H1 (cell line): ENCODE measurements at regions not wholly inside any gene's neighbourhood (a gene's known extent, or its start where the extent isn't known, plus 50 kb on each side); places are given as distances from the start of the nearest gene placed in this dataset.

Source experiments
- CTCF ChIA-PET: fragments of 300-600 bp; sonication (Branson Sonifier 250); formaldehyde crosslinking; loops from one replicate; lab custom pipeline; 2021; ENCODE audit not compliant: partially characterized antibody; lab: Charles Lee
- POLR2A ChIA-PET: fragments of 300-600 bp; sonication (Branson Sonifier 250); formaldehyde crosslinking; loops from one replicate; lab custom pipeline; 2021; ENCODE audit warnings: inconsistent platforms; ENCODE audit not compliant: partially characterized antibody; lab: Charles Lee
- DNase-seq, 2 experiments: peaks; one replicate each; pipeline versions ENCODE4 v3.0.0 to v3.0.0-alpha.2; 2010 to 2022; ENCODE audit warnings: low spot score in 2 of 2, low read depth in 1 of 2, mixed read lengths in 1 of 2
- FAIRE-seq: peaks from 2 replicates; lab custom pipeline; 2011; peaks lifted over from hg19 to GRCh38; lab: Jason Lieb, UNC
- H2AFZ ChIP-seq: 2 replicates; pipeline ENCODE4 v1.8.1; 2012; ENCODE audit warnings: low read length, inconsistent platforms
- H2AK5ac ChIP-seq: 2 replicates; pipeline ENCODE4 v1.6.1; 2013; ENCODE audit warnings: low read depth, low read length
- H2BK120ac ChIP-seq: replicated peaks from 2 replicates; pipeline ENCODE3; 2013; ENCODE audit warnings: low read depth, low read length, inconsistent platforms
- H2BK12ac ChIP-seq: 2 replicates; pipeline ENCODE4 v1.6.1; 2013; ENCODE audit warnings: low read depth, low read length
- H2BK15ac ChIP-seq: 2 replicates; pipeline ENCODE4 v1.6.1; 2013; ENCODE audit warnings: low read length
- H2BK20ac ChIP-seq: 2 replicates; pipeline ENCODE4 v1.6.1; 2013; ENCODE audit warnings: low read length
- H2BK5ac ChIP-seq: 2 replicates; pipeline ENCODE4 v1.6.1; 2013; ENCODE audit warnings: low read depth, low read length
- H3K14ac ChIP-seq: 2 replicates; pipeline ENCODE4 v1.6.1; 2013; ENCODE audit warnings: inconsistent platforms; ENCODE audit not compliant: insufficient read length
- H3K18ac ChIP-seq: 2 replicates; pipeline ENCODE4 v1.6.1; 2013; ENCODE audit warnings: low read length; ENCODE audit errors: extremely low read depth
- H3K23ac ChIP-seq: 2 replicates; pipeline ENCODE4 v1.6.1; 2013; ENCODE audit warnings: inconsistent platforms; ENCODE audit not compliant: insufficient read length
- H3K23me2 ChIP-seq: 2 replicates; pipeline ENCODE4 v1.6.1; 2013; ENCODE audit warnings: low read depth, low read length
- H3K27ac ChIP-seq: 2 replicates; pipeline ENCODE4 v1.6.1; 2011; ENCODE audit warnings: low read depth, low read length, inconsistent platforms
- H3K27me3 ChIP-seq, 4 experiments: replicated peaks in 1 of 4; 1 replicate in 1 of 4; 2 replicates in 3 of 4; pipeline versions ENCODE4 v1.6.1 to v1.8.1; 2011 to 2013; ENCODE audit warnings: low read length in 3 of 4, mild to moderate bottlenecking in 3 of 4, inconsistent platforms in 2 of 4, mixed read lengths in 2 of 4, moderate library complexity in 1 of 4; ENCODE audit not compliant: control insufficient read depth in 3 of 4, insufficient read depth in 3 of 4; ENCODE audit errors: extremely low read depth in 1 of 4
- H3K36me3 ChIP-seq, 4 experiments: 2 replicates each; pipeline versions ENCODE4 v1.6.1 to v1.8.1; 2011 to 2013; ENCODE audit warnings: mild to moderate bottlenecking in 4 of 4, low read length in 3 of 4, moderate library complexity in 2 of 4, control low read depth in 1 of 4, inconsistent platforms in 1 of 4; ENCODE audit not compliant: insufficient read depth in 4 of 4, control insufficient read depth in 2 of 4
- H3K4ac ChIP-seq: replicated peaks from 2 replicates; pipeline ENCODE3; 2013; ENCODE audit warnings: low read length, low read depth, mixed read lengths, inconsistent platforms; ENCODE audit not compliant: insufficient read length
- H3K4me1 ChIP-seq, 4 experiments: replicated peaks in 1 of 4; 1 replicate in 1 of 4; 2 replicates in 3 of 4; pipeline versions ENCODE4 v1.6.1 to v1.8.1; 2011 to 2013; ENCODE audit warnings: low read length in 3 of 4, inconsistent platforms in 2 of 4, mixed read lengths in 1 of 4; ENCODE audit not compliant: insufficient read depth in 4 of 4, control insufficient read depth in 3 of 4
- H3K4me2 ChIP-seq, 2 experiments: 2 replicates each; pipeline versions ENCODE4 v1.6.1 to v1.8.1; 2011 to 2013; ENCODE audit warnings: low read depth in 2 of 2, low read length in 2 of 2, control low read depth in 1 of 2, inconsistent platforms in 1 of 2, mild to moderate bottlenecking in 1 of 2; ENCODE audit not compliant: insufficient read depth in 1 of 2
- H3K4me3 ChIP-seq, 4 experiments: fragments of 200-600, 300-600 bp in 1 of 4; sonication (generic), shearing (Covaris generic), sonication (Bioruptor Twin) in 1 of 4; 2 replicates each; pipeline versions ENCODE4 v1.5.1 to v1.8.1; 2011 to 2016; ENCODE audit warnings: low read length in 4 of 4, low read depth in 3 of 4, control low read depth in 2 of 4, inconsistent platforms in 2 of 4, mild to moderate bottlenecking in 2 of 4, mixed read lengths in 1 of 4, moderate library complexity in 1 of 4; ENCODE audit not compliant: insufficient read depth in 2 of 4; ENCODE audit errors: extremely low read depth in 1 of 4
- H3K56ac ChIP-seq: replicated peaks from 2 replicates; pipeline ENCODE3; 2013; ENCODE audit warnings: low read depth, mild to moderate bottlenecking, mixed read lengths, low read length, inconsistent platforms; ENCODE audit not compliant: insufficient read length
- H3K79me1 ChIP-seq: 2 replicates; pipeline ENCODE4 v1.6.1; 2013; ENCODE audit warnings: low read depth, low read length, control low read depth
- H3K79me2 ChIP-seq, 2 experiments: 2 replicates each; pipeline versions ENCODE4 v1.6.1 to v1.8.1; 2012 to 2013; ENCODE audit warnings: low read length in 2 of 2, mild to moderate bottlenecking in 2 of 2, inconsistent platforms in 1 of 2; ENCODE audit not compliant: insufficient read depth in 2 of 2, control insufficient read depth in 1 of 2
- H3K9ac ChIP-seq, 4 experiments: replicated peaks in 1 of 4; 1 replicate in 1 of 4; 2 replicates in 3 of 4; pipeline versions ENCODE4 v1.6.1 to v1.8.1; 2011 to 2013; ENCODE audit warnings: low read depth in 3 of 4, low read length in 3 of 4, control low read depth in 2 of 4, mild to moderate bottlenecking in 2 of 4, moderate library complexity in 2 of 4, inconsistent platforms in 1 of 4; ENCODE audit errors: extremely low read depth in 1 of 4
- H3K9me3 ChIP-seq, 2 experiments: 2 replicates each; pipeline versions ENCODE4 v1.6.1 to v1.8.1; 2012 to 2013; ENCODE audit warnings: mild to moderate bottlenecking in 2 of 2, moderate library complexity in 2 of 2, control low read depth in 1 of 2, inconsistent platforms in 1 of 2, low read depth in 1 of 2, low read length in 1 of 2, mixed read lengths in 1 of 2; ENCODE audit not compliant: insufficient read depth in 2 of 2
- H4K20me1 ChIP-seq, 2 experiments: replicated peaks in 1 of 2; 2 replicates each; pipeline versions ENCODE3 to v1.8.1; 2011 to 2013; ENCODE audit warnings: inconsistent platforms in 2 of 2, low read length in 2 of 2, mild to moderate bottlenecking in 1 of 2; ENCODE audit not compliant: insufficient read depth in 2 of 2, control insufficient read depth in 1 of 2
- H4K5ac ChIP-seq: 2 replicates; pipeline ENCODE4 v1.6.1; 2013; ENCODE audit warnings: low read length, low read depth, mixed read lengths, inconsistent platforms; ENCODE audit not compliant: insufficient read length
- H4K8ac ChIP-seq: 2 replicates; pipeline ENCODE4 v1.8.0; 2013; ENCODE audit warnings: mild to moderate bottlenecking, moderate library complexity, low read length, inconsistent platforms; ENCODE audit not compliant: insufficient read depth; ENCODE audit errors: extremely low read depth
- H4K91ac ChIP-seq: replicated peaks from 2 replicates; pipeline ENCODE3; 2013; ENCODE audit warnings: low read length, mixed read lengths, inconsistent platforms; ENCODE audit not compliant: insufficient read length
- BCL11A ChIP-seq, 2 experiments: IDR thresholded peaks; one replicate each; pipeline ENCODE4 v1.6.1; 2011; ENCODE audit warnings: low read depth in 2 of 2, low read length in 2 of 2, mild to moderate bottlenecking in 2 of 2
- BRCA1 ChIP-seq: IDR thresholded peaks from 2 replicates; pipeline ENCODE4 v1.6.1; 2012; ENCODE audit warnings: low read depth, low read length, improper control_type of control experiment
- CEBPB ChIP-seq: IDR thresholded peaks from 2 replicates; pipeline ENCODE4 v1.6.1; 2012; ENCODE audit warnings: low read depth, low read length
- CHD1 ChIP-seq: IDR thresholded peaks from 2 replicates; pipeline ENCODE4 v1.6.1; 2012; ENCODE audit warnings: low read depth, low read length, improper control_type of control experiment
- CHD2 ChIP-seq: IDR thresholded peaks from 2 replicates; pipeline ENCODE4 v1.6.1; 2012; ENCODE audit warnings: low read length, improper control_type of control experiment
- CREB1 ChIP-seq: IDR thresholded peaks from 2 replicates; pipeline ENCODE4 v1.6.1; 2012; ENCODE audit warnings: inconsistent platforms
- EP300 ChIP-seq, 2 experiments: IDR thresholded peaks; 1 replicate in 1 of 2; 2 replicates in 1 of 2; pipeline ENCODE4 v1.6.1; 2011 to 2012; ENCODE audit warnings: low read depth in 2 of 2, low read length in 2 of 2, mild to moderate bottlenecking in 2 of 2, borderline replicate concordance in 1 of 2, inconsistent platforms in 1 of 2, moderate library complexity in 1 of 2
- FOSL1 ChIP-seq: IDR thresholded peaks from 2 replicates; pipeline ENCODE4 v1.6.1; 2011; ENCODE audit warnings: mild to moderate bottlenecking, low read depth, low read length, moderate library complexity; ENCODE audit not compliant: insufficient read depth
- GABPA ChIP-seq: IDR thresholded peaks from 2 replicates; pipeline ENCODE4 v1.6.1; 2011; ENCODE audit warnings: mild to moderate bottlenecking, low read length, moderate library complexity, borderline replicate concordance; ENCODE audit not compliant: insufficient read depth
- HDAC6 ChIP-seq: IDR thresholded peaks from one replicate; pipeline ENCODE4 v1.7.1; 2012; ENCODE audit warnings: low read depth, mild to moderate bottlenecking, inconsistent platforms, low read length, moderate library complexity
- SIRT6 ChIP-seq: IDR thresholded peaks from one replicate; pipeline ENCODE4 v1.7.1; 2012; ENCODE audit warnings: low read length, inconsistent platforms
- SIX5 ChIP-seq: IDR thresholded peaks from 2 replicates; pipeline ENCODE4 v1.6.1; 2011; ENCODE audit warnings: mild to moderate bottlenecking, low read depth, low read length
- SUZ12 ChIP-seq: fragments of 200-600 bp; sonication (generic); IDR thresholded peaks from 2 replicates; pipeline ENCODE4 v1.6.1; 2012; ENCODE audit warnings: mild to moderate bottlenecking, inconsistent platforms, low read length, moderate library complexity, mixed read lengths
- TBP ChIP-seq: IDR thresholded peaks from 2 replicates; pipeline ENCODE4 v1.6.1; 2011; ENCODE audit warnings: low read depth, low read length, improper control_type of control experiment
- TCF12 ChIP-seq: IDR thresholded peaks from 2 replicates; pipeline ENCODE4 v1.6.1; 2011; ENCODE audit warnings: low read depth, mild to moderate bottlenecking, low read length
- WGBS, 2 experiments: shearing (Covaris generic) in 1 of 2; methylation state at CpG; one replicate each; pipeline versions ENCODE4 v1.1.6 to v1.1.7; 2013 to 2015; ENCODE audit warnings: low lambda C conversion rate in 2 of 2, mixed read lengths in 2 of 2, inconsistent platforms in 1 of 2, low coverage in 1 of 2, missing lambda C conversion rate in 1 of 2; ENCODE audit not compliant: insufficient replicate concordance in 2 of 2, insufficient coverage in 1 of 2, insufficient read length in 1 of 2; ENCODE audit errors: extremely low coverage in 1 of 2, missing lambda C conversion rate in 1 of 2; 5-methylcytosine and 5-hydroxymethylcytosine counted together
- TF ChIP-seq, protein P1 (sequence below): IDR thresholded peaks from 2 replicates; pipeline ENCODE4 v1.6.1; 2011; ENCODE audit warnings: low read length, improper control_type of control experiment

DNA sequence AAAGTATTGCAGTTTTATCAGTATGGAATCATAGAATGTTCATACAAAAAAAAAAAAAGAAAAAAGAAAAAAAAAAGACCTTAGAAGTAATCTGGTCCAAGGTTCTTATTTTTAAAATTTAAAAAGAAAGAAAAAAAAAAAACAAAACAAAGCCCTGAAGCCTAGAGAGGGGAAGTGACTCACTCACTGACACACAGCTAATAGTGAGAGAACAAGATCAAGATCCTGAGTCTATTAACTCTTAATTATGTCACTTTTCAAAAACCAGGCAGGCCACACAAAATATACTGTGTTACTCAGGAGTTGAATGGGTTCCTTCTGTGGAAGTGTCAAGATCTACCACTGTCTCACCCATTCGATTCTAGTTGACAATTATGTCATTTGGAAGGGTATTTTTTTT is 433.9 kb upstream of the DAB1 start:
- Histone ChIP-seq H4K5ac (no peak overlapping the region), H3K56ac (no peak overlapping the region), H2BK120ac (no peak overlapping the region), H3K4me2 (no peak overlapping the region), H2AFZ (no peak overlapping the region), H3K18ac (no peak overlapping the region), H3K27me3 (no peaks in the 10 kb centered on the region), H3K36me3 (no peaks in the 10 kb centered on the region), H3K79me2 (no peaks in the 10 kb centered on the region), H4K8ac (no peak overlapping the region), H3K79me1 (no peaks in the 10 kb centered on the region), H2BK15ac (no peak overlapping the region), H3K9me3 (no peaks in the 10 kb centered on the region), H3K23ac (no peak overlapping the region), H3K27ac (no peak overlapping the region), H3K4me1 (peaks cover 0 to 6% (median 4%) of the 10 kb centered on the region in 4 experiments; a peak in 4 of 7 replicates), H3K14ac (no peak overlapping the region), H2AK5ac (no peak overlapping the region), H3K4ac (no peak overlapping the region), H4K20me1 (no peaks in the 10 kb centered on the region), H4K91ac (no peak overlapping the region), H3K9ac (no peak overlapping the region), H2BK5ac (no peak overlapping the region), H3K23me2 (no peaks in the 10 kb centered on the region), H2BK20ac (no peak overlapping the region), H2BK12ac (no peak overlapping the region), H3K4me3 (no peak overlapping the region)
- DNase-seq: no peak
- ChIA-PET POLR2A (interaction anchor here (0.6 kb wide), 1 partner anchor 23 kb away, joined by 3 read pairs; no protein-coding TSS in a partner anchor), CTCF (no interaction called here)
- WGBS, 2 experiments: 82% methylated on average over 1 of the region's 1 CpG; no CpG with 5 or more reads in 1 of the 2 experiments
- no peak for FAIRE-seq
- TF ChIP-seq CREB1 (no peak), CHD2 (no peak), CHD1 (no peak), SIX5 (no peak), GABPA (no peak), EP300 (IDR thresholded peaks at IDR 0.05; ENCODE audit: borderline replicate concordance in 1 of 2, low read depth in 2 of 2, low read length in 2 of 2) (no peak), BRCA1 (no peak), TBP (no peak), FOSL1 (no peak), TCF12 (no peak), BCL11A (IDR thresholded peaks at IDR 0.05; ENCODE audit: low read depth in 2 of 2, low read length in 2 of 2) (no peak), SUZ12 (no peak), CEBPB (no peak), SIRT6 (no peak), HDAC6 (no peak)
- TF ChIP-seq, protein P1, sequence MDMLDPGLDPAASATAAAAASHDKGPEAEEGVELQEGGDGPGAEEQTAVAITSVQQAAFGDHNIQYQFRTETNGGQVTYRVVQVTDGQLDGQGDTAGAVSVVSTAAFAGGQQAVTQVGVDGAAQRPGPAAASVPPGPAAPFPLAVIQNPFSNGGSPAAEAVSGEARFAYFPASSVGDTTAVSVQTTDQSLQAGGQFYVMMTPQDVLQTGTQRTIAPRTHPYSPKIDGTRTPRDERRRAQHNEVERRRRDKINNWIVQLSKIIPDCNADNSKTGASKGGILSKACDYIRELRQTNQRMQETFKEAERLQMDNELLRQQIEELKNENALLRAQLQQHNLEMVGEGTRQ: no peak
